T47D (cell line): ENCODE measurements at regions not wholly inside any gene's neighbourhood (a gene's known extent, or its start where the extent isn't known, plus 50 kb on each side); places are given as distances from the start of the nearest gene placed in this dataset.
"Not testable (repeated sequence)": the region's sequence is repeated elsewhere in the genome, so short reads cannot be mapped to it uniquely, and the experiment has no call there.

Experiments used
- DNase-seq, 2 experiments: peaks; one replicate each; pipeline versions ENCODE4 v3.0.0 to v3.0.0-alpha.2; 2011 to 2012; ENCODE audit warnings: low read depth in 1 of 2, low spot score in 1 of 2
- JUND ChIP-seq: IDR thresholded peaks from 2 replicates; pipeline ENCODE4 v1.6.1; 2012; ENCODE audit warnings: low read depth
- in situ Hi-C: cut with HindIII; loops from 2 replicates; pipeline ENCODE4 v1.10.0; 2016; ENCODE audit warnings: low sequenced_read_pairs, low pct_unique_long_range_greater_than_20kb

DNA sequence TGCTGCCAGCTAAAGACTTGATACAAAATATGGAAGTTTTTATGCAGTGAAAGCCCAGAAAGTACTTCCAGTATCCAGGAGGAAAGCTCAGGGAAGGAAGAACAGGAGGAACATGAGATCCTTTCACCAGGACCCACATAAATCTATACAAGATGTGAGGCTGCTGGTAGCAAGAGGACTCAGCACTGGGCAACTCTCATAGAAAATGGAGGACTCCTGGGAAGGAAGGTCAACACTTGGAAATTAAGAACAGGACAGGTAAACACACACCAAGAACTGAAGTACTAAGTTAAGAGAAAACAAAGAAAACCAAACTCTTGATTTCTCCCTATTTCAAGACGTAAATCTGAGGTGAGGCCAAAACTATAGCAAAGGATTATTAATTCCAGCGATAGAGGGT lies 220.5 kb upstream of the HSF2 start:
- in situ Hi-C loops: no loop called here
- no peak for DNase-seq
- no peak for TF ChIP-seq JUND

DNA sequence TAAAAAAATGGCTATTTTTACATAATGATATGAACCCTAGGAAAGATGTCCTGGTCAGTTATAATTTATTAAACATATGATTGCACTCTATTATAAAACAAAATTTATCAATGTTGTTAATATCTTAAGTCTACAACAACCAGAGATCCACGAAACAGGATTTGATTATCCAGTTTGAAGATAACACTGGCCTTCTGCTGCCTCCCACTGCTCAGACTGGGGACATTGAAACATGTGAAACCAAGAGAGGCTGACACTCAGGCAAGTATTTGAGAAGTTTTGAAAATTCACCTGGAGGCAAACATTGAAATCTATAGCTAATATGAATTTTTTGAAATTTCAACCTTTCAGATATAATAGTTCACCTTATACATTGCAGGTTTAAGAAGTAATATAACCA lies 219.3 kb upstream of the HSF2 start:
- no peak for DNase-seq
- in situ Hi-C loops: no loop called here
- no peak for TF ChIP-seq JUND

DNA sequence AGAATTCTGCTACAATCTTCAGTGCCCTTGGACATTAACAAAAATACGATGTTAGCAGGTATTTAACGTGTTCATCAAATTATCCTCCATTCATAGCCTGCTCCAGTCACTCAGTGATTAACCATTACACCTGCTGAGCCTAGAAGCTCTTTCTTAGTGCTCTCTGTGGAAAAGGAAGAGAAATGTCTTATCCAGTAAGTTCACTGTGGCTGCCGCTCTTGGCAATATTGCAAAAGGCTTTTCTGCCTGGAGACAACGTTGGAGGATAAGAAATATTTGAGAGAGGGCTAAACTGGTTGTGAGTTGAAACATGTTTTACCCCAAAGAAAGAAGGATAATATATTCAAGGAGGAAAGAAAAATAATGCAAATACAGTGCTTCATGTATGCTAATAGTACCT lies 217.4 kb upstream of the HSF2 start:
- DNase-seq: no peak
- in situ Hi-C loops: no loop called here
- no peak for TF ChIP-seq JUND

DNA sequence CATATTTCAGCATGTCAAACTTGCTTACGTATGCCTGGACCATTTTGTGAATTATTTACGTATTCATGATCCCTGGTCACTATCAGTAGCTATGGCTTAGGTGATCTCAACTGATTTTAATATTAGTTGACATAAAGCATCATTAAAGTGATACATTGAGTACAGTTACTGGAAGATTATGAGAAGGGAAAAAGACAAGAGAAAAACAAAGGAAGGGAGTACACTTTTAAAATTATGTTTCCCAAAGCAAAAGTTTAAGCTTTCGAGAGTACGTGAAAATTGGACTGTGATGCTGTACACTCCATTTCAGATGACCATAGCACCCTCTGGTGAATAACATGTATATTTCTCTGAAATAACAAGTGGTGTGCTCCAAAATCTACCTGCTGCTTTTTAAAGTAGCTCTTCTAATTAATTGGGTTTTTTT lies 215.0 kb upstream of the HSF2 start:
- TF ChIP-seq JUND: no peak
- DNase-seq: peak; percentile 21 to 35
- in situ Hi-C loops: no loop called here

DNA sequence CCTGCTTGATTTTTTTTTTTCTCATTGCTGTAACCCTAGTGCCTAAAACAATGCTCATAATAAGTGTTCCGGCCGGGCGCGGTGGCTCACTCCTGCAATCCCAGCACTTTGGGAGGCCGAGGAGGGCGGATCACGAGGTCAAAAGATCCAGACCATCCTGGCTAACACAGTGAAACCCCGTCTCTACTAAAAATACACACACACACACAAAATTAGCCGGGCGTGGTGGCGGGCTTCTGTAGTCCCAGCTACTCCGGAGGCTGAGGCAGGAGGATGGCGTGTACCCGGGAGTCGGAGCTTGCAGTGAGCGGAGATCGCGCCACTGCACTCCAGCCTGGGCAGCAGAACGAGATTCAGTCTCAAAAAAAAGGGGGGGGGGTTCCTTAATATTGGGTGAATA lies 214.0 kb upstream of the HSF2 start:
- in situ Hi-C loops, DNase-seq: not testable (repeated sequence)

DNA sequence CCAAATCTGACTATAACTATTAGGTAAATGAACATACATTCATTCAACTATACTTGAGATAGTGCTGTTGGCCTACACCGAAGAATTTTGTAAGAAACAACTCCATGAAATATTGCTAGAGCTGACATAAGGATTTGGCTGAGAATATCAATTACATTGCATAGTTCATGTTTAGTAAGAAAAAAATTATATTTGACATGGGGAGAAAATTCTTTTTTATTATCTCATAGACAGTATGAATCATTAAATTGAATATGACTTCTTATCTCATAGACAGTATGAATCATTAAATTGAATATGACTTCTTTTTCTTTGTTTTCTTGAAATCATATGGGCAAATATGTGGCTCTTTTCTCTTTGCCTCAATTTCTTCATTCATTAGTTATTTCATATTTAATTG lies 212.3 kb upstream of the HSF2 start:
- TF ChIP-seq JUND: no peak
- DNase-seq: no peak
- in situ Hi-C loops: no loop called here

DNA sequence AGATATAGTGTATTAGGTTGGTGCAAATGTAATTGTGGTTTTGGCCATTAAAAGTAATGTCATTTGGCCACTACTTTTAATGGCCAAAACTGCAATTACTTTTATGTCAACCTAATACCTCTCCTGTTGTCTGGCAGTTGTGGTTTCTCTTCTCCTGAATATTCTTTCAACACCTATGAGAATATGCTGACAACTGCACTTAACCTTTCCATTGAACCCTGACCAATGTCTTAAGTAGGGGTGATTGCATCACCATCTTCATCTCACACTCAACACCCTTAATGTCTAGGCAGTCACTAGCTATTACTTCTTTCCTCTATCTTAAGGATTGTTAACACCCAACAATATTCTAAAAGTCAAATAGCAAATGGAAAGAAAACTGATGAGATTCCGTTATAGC lies 200.5 kb upstream of the HSF2 start:
- no peak for DNase-seq
- in situ Hi-C loops: no loop called here
- TF ChIP-seq JUND: no peak

DNA sequence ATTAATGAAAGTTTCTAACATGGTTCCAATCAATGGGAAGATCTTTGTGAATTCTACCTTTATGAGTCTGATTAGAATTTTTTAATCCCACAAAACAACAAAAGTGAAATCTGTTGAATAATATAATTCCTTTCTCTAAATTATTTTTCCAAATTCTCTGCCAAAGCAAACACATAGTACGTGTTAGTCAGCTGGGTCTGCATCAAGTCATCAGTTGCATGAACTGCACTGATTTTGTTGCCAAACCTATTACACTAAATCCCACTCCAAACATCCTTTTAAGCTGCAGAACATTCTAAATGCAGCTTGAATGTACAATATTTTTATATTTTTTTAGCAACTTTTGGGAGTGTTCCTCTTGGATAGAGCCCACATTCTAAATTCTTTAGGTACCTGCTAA lies 199.0 kb upstream of the HSF2 start:
- in situ Hi-C loops: no loop called here
- no peak for TF ChIP-seq JUND
- no peak for DNase-seq

DNA sequence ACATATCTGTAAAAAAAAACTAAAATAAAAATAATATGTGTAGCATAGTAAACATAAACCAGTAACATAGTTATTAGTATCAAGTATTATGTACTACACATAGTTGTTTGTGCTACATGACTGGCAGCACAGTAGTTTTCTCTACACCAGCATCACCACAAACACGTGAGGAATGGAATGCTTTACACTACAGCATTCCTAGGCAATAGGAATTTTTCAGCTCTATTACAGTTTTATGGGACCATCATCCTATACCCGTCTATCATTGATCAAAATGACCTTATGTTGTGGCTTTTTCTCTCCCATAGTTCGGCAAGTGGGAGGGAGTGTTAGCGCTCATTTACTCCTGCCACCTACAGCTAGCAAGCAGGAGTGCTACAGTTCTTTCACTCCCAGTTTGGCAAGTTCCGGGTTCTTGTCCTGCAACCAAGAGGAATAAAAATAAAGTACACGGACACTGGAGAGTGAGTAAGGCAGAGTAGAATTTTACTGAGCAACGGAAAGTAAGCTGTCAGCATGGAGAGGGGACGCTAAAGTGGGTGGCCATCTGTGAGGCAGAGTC lies 196.8 kb upstream of the HSF2 start:
- DNase-seq: peak in 1 of 2 experiments; percentile 18
- no peak for TF ChIP-seq JUND
- in situ Hi-C loops: no loop called here

DNA sequence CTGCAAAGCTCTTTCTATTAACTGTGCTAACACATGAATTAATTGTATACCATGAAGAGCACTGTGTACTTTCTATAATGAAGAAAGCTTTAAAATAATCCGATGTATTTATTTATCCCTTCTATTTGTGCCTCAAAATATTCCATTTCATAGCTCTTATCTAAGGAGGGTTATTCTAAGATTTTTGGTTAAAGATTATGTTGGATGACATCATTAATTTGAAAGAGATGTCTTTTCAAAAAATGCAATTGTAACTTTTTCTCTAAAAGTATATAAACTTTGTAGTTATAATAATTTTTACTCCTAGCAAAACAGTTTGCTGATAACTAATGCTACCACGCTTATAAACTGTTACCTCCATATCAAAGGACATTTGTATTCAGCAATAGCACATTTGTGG lies 192.4 kb upstream of the HSF2 start:
- in situ Hi-C loops: no loop called here
- TF ChIP-seq JUND: no peak
- no peak for DNase-seq

DNA sequence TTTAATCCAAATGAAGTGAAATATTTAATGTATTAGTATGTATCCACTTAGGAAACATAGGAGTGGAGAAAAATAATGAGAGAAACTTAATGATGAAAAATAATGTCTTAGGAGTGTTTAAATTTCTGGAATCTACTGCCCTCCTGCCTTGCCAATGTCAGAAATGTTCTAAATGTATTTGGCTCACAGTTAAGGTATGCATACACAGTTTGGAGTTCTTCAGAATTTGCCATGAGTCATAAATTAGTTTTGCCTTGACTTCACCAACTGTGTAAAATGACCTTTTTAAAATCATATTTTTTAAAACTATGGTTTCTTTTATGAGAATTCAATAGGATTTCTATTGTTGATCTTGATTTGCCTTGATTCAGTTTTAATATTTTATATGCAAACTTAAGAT lies 191.7 kb upstream of the HSF2 start:
- DNase-seq: no peak
- in situ Hi-C loops: no loop called here
- TF ChIP-seq JUND: no peak

DNA sequence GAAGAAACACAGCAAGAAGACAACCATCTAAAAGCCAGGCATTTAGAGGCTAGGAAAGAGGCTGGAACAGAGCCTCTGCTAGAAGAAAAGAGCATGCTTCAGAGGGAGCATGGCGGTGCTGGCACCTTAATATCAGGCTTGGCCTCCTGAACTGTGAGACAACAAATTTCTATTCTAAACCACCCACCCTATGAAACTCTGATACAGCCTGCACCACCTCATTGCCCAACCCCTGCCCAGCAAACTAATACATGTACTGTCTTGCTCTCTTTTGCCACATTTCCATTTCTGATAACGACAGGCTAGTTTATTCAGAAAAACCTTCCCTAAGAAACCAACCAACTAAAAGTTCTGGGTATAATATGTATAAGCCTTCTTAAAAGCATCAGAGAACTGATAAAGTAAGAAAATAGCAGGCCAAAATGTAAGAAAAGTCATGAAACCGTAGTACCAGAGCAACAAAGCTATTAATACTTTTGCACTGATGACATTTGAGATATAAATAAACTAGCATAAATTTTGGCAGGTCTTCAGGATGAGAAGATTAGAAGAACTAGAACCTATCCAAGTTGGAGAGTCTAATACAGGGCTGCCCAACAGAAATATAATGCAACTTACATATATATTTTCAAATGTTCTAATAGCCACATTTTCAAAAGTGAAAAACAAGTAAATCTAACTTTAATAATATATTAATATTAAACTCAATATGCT lies 184.7 kb upstream of the HSF2 start:
- no peak for DNase-seq
- TF ChIP-seq JUND: no peak

DNA sequence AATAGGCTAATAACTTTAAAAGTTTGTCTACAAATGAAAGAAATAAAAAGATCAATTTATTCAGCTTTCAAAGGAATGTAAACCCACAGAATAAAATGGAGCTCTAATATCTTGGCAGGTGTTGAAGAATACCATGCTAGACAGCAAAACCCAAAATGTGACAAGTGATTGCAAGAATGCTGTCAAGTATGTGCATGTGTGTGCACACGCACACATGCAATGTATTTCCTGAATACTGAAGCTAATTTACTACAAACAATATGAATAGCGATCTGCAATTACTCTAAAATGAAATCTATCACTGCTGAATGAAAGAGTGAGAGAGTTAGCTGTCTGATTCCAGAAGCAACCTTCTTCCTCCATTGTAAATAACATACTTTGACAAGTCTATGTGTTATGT lies 179.2 kb upstream of the HSF2 start:
- no peak for TF ChIP-seq JUND
- no peak for DNase-seq
- in situ Hi-C loops: no loop called here

More for the DNA sequence above, 184.7 kb upstream of the HSF2 start:
- in situ Hi-C loops: no loop called here

DNA sequence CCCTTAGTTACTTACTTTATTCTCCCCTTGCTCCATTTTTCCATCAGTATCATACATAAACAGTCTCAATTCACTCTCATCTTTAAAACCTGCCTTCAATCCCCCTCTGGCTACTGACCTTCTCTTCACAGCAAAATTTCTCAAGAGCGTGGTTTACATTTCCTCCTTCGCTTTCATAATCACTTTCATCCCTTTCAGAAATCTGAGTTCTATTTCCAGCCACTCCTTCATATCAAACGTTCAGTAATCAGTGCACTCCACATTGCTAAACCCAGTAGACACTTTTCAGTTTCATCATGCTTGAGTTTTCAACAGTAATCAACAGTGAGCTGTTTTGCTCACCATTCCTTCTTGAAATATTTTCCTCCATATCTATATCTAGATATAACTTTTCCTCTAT lies 176.7 kb upstream of the HSF2 start:
- TF ChIP-seq JUND: no peak
- in situ Hi-C loops: no loop called here
- no peak for DNase-seq

DNA sequence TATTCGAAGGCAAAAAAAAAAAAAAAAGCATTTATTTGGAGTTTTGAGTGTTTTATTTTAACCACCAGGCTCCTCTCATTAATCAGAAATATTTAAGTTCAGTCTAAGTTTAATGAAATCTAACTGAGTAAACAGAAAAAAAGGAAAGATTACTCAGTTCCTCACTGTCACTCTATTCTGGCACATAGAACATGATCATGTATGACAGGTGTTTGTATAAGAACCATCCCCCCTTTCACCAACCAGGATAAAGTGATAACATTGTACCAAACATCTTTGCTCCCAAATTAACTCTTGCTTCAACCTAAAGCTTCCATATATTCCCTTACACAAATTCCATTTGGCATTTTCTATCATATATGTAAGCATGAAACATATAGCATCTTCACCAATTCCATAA lies 176.2 kb upstream of the HSF2 start:
- no peak for TF ChIP-seq JUND
- in situ Hi-C loops: no loop called here
- DNase-seq: no peak
